ENCODE measurements at regions not wholly inside any gene's neighbourhood (a gene's known extent, or its start where the extent isn't known, plus 50 kb on each side); places are given as distances from the start of the nearest gene placed in this dataset.
"Not testable (repeated sequence)": the region's sequence is repeated elsewhere in the genome, so short reads cannot be mapped to it uniquely, and the experiment has no call there.

DNA sequence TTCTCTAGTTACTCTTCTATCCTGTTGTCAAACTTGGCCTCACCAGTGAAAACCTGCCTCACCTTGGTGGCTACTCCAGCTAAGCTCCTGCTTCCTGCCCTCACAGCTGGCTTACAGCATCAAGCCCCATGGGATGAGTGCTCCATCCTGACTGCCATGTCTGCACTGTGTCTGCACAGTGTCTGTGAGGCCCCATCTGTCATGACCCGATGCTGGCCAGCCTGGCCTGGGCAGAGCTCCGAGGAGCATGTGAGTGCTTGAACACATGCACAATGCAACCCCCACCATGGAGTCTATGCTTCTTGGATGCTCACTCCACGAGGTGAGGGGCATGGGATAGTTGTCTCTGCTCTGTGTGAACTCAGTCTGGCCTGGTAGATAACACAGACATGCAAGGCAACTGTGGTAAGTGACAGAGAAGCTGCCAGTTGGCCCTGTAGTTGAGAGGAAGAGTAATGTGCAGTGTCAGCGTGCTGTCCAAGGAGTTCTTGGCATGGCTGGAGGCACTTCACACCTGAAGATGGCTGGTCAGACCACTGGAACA is 207.1 kb upstream of the ZNF32 start:
- no peak for DNase-seq (ENCODE audit: low read depth, low spot score)

DNA sequence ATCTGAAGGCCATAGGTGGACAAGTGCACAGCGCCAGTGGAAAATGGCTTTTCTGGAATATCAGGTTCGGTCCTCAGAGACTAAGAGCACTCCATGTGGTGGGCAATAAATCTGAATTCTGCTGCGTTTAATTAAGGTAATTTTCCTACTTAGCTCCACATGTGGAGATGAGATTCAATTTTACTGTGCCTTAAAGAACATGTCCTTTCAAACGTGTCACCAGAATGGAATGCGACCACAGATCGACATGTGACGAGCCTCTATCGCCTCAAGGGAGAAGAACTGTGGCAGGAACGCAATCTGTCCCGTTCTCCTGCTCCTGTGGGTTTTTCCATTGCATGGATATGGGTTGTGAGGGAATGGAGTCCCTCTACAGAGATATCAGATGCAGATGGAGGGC is 205.3 kb upstream of the ZNF32 start:
- DNase-seq (ENCODE audit: low read depth, low spot score), result no peak

DNA sequence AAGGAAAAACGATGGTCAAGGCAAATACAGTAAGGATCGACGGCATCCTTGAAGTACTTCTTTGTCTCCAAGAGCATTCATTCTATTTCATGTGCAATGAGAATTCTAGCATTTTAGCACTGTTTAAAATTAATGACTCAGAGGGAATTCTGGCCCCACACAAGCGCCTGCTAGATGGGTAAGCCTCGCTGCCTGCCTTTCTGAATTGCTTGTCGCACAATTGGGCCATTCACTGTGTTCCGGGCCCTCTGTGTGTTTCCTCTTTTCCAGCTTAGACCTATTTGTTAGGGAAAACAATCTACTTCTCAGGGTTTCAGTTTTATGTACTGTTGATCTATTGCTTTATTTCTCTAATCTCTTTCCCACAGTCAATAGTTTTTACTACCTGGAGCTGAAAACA is 204.7 kb upstream of the ZNF32 start:
- DNase-seq (ENCODE audit: low read depth, low spot score), result no peak

DNA sequence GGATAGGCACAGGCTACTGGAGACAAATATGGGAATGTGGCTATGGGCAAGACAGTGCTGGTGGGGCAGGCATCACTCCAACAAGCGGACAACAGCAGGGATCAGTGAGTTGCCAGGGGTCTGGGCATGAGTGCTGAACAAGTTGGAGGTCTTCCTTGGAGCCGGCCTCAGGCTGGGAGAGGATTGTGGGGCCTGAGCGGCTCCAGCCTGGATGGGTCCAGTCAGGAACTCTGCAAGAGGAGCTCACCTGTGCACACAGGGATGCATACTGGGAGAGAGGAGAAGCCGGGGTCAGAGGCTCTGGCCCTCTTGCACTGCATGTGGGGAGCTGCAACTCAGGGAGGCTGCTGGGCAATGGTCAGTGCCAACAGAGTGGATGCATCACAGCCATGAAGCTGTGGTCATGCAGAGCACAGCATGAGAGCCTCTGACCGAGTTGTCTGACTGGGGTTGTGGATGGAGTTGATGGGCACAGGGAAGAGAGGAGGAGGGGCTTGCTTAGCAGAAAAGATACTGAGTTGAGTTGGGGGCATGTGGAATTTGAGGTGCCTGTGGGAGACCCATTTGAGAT is 204.0 kb upstream of the ZNF32 start:
- no peak for DNase-seq (ENCODE audit: low read depth, low spot score)

DNA sequence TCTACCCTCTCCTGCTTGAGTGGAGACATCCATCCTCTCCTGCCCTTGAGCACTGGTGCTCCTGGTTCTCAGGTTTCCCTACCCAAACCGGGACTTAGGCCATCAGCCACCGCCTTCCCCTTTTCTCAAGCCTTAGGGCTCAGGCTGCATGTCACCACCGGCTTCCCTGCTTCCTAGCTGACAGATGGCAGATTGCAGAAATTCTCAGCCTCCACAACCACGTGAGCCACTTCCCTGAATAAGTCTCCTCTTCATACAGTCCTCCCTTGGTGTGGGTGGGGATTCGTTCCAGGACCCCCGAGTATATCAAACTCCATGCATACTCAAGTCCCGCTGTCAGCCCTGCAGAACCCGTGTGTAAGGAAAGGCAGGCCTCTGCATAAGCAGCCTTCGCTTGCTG is 203.5 kb upstream of the ZNF32 start:
- DNase-seq (ENCODE audit: low read depth, low spot score), result no peak

DNA sequence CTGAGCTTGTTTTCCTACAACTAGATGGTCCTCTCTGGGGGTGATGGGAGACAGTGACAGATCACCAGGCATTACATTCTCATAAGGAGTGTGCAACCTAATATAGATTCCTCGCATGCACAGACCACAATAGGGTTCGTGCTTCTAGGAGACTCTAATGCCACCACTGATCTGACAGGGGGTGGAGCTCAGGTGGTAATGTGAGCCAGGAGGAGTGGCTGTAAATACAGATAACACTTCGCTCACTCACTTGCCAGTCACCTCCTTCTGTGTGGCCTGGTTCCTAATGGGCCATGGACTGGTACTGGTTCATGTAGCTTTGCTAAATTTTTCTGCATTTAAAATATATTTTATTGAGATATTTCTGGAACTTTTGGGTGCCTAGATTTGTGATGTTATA is 202.3 kb upstream of the ZNF32 start:
- DNase-seq (ENCODE audit: low read depth, low spot score), result no peak

DNA sequence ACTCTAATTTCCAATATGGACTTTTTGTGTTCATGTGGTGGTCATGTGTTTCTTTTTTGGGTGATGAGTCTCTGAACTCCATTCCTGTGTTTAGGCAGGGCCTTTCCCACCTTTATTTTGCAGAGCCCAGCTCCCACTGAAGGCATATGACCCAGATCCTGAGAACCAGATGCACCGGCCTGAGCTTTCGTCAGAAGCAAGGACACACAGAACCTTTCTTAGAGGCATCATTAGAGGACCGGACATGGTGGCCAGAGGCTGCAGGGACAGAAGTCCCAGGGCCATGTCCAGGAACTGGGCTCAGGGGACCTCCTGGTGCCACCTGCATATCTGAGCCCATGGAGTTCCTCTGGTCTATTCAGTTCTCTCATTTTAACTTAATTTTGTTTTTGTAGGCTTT is 200.9 kb upstream of the ZNF32 start:
- no peak for DNase-seq (ENCODE audit: low read depth, low spot score)

DNA sequence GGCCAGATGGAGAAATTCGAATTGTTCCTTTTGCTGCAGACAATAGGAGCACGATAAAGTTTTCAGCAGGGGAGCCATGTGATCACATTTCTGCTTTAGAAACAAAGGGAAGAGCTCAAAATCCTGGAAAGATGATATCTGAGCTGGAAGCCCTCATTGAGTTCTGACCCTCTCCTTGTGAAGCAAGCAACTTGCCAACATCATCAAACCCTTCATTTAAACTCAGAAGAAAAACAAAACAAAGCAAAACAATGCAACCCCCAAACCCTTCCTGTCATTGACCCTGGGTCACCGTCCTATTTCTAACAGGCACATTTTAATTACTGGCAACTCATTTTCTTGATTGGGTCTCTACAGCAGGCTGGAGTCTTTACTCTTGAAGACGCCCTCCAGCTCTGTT is 198.3 kb upstream of the ZNF32 start:
- no peak for DNase-seq (ENCODE audit: low read depth, low spot score)

DNA sequence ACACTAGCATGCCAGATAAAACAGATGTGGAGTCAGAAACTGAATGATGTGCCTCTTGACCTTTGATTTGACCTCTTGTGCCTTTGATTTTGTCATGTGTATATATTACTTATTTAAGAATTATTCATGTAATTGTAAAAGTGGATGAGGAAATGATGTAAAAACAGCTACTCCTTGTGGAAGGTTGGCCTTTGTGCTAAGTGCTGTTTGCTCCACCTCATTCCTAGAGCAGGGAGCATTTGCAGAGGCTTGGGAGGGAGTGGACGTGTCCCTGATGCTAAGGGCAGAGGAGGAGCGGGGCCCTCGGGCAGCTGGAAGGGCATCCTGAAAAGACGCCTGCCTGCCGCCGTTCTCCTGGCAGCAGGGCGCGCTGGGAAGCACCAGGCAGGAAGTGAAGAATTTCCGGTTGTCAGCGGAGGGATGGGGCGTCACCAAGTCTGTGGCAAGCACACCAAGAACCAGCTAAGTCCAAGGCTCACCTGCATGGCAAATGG is 197.6 kb upstream of the ZNF32 start:
- DNase-seq (ENCODE audit: low read depth, low spot score), result no peak

DNA sequence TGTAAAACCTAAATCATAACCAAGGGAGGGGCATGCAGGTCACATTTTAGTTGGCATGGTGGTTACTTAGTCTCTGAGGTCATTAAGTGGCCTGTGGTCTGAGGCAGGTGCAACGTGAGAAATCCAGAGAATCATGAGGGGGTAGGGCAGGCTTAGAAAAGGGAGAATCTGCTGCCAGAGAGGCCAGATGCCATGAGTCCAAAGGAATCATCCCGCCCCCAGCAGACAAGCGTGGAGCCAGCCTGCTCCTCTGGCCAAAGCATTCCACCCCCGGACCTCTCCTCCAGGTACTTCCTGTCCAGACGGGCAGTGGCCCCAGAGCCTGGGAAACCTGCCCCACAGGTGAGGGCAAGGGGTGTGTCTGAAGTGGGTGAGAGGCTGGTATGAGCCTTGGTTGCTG is 196.4 kb upstream of the ZNF32 start:
- no peak for DNase-seq (ENCODE audit: low read depth, low spot score)

DNA sequence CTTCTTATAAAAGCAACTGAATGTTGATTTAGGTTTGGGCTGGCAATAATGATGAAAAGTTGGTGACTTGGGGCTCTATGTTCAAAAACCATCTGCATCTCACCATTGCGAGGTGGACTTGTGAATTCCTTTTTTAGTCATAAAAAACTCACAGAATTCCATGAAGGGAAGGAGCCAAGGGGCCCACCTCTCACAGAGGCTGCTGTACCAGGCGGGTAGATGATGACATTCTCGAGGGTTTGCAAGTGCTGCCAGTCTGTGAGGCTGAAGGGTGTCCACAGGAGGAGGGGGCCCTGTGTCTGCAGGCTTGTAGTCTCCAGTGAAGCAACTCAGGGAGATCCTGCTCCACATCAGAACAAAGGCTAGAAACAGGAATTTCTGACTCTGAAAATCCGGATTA is 195.5 kb upstream of the ZNF32 start:
- DNase-seq (ENCODE audit: low read depth, low spot score), result no peak

DNA sequence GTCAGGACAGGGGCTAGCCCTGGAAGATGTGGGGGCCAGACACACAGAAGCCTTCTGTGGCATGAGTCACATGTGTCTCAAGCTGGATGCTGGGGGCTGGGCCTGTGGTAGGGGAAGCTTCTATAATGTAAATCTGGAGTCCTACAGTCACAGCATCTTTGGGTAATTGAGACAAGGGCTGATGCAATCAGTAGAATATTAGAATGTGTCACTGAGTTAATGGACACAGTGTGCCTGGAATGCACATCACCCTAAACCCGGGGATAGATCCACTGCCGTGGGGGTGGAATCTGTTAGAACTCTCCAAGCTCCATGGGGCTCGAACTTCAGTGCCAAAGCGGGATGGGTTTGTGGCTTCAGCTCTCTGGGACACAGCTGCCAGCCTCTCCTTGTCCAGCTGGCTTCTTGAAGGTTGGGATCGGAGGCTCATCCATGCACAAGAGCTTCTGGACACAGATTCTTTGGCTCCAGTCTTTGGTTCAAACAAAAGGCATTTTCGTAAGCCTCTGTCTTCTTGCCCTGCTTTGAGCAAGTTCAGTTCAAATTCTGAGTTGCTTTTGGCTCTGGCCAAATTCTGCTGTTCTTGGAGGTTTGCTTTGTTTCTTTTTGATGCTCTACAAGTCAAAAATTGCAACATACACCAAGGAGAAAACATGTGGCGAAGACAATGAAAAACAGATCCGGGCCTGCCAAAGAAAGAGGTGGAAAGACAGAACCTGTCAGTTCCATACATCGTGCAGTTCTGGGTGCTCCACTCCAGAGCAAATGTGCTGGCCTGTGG is 194.8 kb upstream of the ZNF32 start:
- DNase-seq (ENCODE audit: low read depth, low spot score), result no peak

DNA sequence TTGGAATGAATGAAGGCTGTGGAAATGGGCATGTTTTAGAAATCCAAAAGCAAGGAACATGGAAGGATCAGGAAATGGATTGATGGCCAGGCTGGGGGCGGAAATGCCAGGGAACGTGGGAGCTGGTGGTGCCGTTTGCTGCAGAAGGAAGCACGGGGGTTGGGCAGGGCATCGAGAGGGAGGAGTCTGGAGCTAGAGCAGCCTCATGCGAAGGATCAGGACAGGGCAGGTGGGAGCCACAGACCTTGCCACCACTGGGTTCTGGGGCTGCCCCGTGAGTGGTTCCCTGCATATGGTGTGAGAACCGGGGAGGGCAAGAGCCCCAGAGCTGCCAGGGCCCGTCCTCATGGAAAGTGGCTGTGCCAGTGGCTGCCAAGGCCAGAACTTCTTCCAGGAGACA is 193.8 kb upstream of the ZNF32 start:
- DNase-seq (ENCODE audit: low read depth, low spot score), result no peak

DNA sequence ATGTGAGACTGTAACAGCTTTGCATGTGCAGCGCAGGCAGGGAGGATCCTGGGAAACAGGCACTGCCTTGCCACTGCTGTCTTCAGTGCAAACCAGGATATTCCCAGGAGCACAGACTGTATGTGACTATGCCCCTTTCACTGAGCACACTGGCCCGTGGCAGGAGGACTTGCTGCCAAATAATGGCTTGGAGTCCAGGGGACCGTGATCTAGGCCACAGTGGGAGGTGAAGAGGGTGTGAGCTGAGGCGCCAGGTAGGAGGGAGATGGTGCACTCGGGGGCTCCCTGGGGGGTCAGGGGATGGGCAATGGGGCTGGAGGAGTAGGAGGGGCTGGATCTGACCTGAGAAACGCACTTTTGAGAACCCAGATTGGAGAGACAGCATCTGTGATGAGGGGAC is 193.4 kb upstream of the ZNF32 start:
- DNase-seq (ENCODE audit: low read depth, low spot score), result no peak

DNA sequence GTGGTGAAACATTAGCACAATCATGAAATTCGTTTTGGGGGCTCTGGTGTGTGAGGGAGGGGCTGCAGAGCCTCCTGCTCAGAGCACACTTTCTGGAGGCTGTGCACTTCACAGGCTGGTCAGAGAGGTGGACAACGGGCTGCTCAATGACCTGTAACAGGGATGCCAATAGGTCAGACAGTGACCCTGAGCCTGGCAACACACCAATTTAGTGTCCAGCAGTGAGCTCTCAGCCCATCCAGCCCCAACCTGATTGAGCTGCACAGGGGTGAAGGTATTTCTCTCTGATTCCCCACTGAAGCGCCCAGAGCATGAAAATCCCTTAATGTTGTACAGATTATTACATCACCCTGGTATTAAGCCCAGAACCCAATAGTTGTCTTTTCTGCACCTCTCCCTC is 191.3 kb upstream of the ZNF32 start:
- no peak for DNase-seq (ENCODE audit: low read depth, low spot score)

DNA sequence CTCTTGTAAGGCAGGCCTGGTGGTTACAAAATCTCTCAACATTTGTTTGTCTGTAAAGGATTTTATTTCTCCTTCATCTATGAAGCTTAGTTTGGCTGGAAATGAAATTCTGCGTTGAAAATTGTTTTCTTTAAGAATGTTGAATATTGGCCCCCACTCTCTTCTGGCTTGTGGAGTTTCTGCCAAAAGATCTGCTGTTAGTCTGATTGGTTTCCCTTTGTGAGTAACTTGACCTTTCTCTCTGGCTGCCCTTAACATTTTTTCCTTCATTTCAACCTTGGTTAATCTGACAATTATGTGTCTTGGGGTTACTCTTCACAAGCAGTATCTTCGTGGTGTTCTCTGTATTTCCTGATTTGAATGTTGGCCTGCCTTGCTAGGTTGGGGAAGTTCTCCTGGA is 186.1 kb upstream of the ZNF32 start:
- DNase-seq (ENCODE audit: low read depth, low spot score), result not testable (repeated sequence)

DNA sequence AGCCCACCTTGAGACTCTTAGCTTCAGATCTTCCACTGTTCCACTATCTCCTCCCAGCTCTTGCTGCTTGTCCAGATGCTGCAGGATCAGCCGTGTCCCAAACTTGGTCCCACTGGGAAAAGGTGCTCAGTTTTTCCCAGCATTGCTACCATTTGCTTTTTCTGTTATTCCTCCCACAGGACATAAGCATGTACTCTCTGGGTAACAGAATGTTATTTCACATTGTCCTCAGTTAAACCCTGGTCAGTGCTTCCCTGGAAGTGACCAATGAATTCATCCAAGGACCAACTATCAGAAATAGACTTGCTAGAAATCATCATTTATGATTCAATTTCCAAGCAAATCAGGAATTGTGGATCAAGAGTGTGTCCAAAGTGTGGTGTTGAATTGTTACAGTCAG is 179.2 kb upstream of the ZNF32 start:
- DNase-seq (ENCODE audit: low read depth, low spot score), result no peak

DNA sequence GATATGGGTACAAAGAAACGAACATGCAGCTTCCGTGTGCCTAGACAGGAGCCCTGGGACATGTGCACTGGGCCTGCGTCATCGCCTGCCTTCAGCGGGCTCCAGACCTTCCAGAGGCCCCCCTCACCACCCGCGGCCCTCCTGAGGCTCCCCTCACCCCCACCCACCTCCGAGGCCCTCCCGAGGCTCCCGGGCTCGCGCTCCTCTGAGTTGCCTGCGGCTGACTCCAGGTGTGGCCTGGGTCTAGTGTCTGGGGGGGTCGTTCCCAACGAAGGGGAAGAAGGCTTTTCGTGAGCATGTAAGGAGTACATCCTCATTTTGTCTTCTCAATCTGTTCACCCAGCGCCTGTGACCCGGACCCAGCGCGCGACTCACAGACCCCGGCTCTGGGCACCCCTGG is 177.3 kb upstream of the ZNF32 start:
- no peak for DNase-seq (ENCODE audit: low read depth, low spot score)

DNA sequence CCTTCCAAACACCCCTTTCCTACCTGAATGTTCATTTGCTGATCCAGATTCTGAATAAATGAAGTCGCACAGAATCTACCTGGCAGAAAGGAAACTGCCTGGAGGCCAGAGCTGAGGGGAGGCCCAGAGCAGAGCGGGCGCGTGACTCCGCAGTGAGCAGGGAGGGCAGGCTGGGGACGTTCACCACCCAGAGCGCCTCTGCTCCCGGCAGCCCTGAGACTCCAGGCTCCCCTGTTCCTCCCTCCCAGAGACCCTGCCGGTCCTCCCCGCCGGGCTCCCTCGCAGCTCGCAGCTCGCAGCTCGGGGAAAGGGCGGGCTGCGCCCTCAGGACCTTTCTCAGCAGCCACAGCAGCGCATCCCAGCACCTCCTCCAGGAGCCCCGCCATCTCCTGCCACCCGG is 176.7 kb upstream of the ZNF32 start:
- no peak for DNase-seq (ENCODE audit: low read depth, low spot score)

DNA sequence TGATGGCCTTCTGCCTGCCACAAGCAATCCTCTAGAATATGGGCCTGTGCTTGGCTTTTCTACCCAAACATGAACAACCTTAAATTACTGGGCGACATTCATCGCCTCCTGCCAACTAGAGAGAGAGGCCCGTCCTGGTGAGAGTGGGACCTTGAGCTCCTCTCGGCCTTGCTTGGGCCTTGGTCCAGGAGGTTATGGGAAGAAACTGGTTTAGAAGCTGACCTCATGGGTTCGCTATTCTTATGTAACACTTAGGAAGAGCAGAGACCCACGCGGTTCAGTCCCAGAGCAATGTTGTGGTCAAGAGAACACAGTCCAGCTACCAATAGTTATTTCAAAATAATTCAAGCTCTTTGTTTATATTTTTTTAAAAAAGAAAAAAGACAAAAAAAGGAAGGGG is 176.3 kb upstream of the ZNF32 start:
- no peak for DNase-seq (ENCODE audit: low read depth, low spot score)

DNA sequence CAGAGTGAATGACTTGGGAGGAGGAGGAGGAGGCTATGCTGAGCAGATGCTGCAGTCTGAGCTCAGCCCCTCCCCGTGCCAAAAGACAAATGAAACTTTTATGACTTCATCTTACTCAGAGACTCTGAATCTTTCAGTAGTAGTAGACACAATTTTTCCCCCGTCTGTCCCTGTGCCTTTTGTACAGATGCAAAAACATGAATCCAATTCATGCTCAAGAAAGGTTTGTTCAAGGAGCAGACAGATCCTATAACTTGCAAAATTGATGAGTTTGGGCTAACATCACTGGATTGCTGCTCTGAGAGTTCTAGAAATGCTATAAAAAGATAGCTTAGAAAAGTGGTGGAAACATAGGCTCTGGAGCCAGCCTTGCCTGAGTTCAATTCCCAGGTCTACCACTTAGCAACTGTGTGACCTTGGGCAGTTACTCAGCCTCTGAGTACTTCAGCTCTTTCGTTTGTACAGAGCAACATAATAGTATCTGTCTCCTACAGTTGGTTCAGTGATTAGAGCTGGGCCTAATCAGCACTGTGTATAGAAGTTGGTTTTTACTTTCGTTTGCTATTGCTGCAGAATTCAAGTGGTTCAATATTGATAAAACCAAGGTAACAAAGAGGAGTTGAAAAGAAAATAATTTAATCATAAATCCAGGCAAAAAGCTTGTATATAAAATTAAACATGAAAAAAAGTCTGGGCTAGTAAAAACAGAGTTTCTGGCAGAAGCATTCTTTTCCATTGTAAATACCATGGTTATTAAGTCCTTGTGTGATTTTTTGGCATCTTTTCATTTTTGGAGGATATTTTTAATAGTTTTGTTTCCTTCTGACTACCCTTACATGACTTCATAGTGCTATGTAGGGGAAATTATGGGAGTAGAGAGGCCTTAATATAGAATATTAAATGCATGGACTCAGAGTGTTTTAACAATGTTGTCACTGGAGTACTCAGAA is 174.2 kb upstream of the ZNF32 start:
- DNase-seq (ENCODE audit: low read depth, low spot score), result no peak

DNA sequence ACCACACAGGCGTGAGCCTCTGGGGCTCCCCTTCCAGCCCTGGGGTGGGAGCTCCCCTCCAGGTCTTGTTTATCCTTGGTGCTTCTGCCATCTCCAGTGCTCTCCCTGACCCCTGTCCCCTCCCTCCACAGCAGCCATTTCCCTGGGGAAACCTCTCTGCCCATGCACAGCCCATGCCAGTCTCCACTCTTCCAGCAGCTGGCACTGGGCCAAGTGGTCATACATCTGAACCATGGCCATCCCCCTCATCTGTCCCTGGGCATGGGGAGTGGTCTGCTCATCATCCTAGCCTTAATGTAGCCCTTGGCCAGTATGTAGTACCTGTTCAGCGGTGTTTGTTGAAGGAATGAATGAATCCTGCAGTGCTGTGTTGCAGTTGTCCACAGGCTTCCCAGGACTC is 172.4 kb upstream of the ZNF32 start:
- no peak for DNase-seq (ENCODE audit: low read depth, low spot score)
